ENCODE measurements at regions not wholly inside any gene's neighbourhood (a gene's known extent, or its start where the extent isn't known, plus 50 kb on each side); places are given as distances from the start of the nearest gene placed in this dataset.

DNA sequence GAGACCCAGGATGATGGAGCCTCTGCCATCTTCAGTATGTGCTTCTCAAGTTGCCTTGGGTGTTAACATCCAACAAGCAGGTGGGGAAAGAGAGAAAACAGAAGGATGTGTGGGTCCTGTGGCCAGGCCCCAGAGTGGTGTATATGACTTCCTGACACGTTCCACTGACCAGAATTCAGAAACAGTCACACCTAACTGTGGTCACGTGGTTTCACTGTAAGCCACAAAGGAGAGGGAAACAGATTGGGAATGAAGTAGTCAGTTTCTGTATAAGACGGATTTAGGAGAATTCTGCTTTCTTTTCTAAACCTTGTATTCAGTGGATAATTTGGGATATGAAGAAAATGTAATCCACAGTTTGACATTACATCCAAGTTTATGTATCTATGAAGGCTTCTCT, 454.1 kb upstream of the IL12A start:
- DNase-seq (ENCODE audit: insufficient read length): no peak
- TF ChIP-seq POLR2A (IDR thresholded peaks at IDR 0.05; ENCODE audit: low read depth, low read length) (no peak), POLR2AphosphoS5 (IDR thresholded peaks at IDR 0.05; ENCODE audit: low read depth, low read length) (no peak), TAF1 (IDR thresholded peaks at IDR 0.05; ENCODE audit: borderline replicate concordance, low read depth, low read length) (no peak)
- no peak for FAIRE-seq

DNA sequence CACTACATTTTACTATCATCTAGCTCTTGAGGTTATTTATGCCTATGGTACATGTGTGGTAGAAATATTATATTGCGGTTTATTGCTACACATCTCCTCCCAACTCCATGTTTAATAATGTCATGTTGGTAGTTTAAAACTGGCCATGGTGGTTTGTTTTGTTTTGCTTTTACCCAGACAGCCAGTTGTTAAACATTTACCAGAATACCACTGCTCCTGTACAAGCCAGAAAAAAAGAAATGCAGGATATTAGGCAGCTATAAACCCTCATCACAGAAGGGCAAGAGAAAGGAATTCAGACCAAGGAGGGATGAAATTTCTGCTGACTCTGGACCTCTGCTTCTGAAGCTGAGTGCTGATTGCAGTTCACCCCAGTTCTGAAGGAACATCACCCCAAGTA, 451.8 kb upstream of the IL12A start:
- DNase-seq (ENCODE audit: insufficient read length): no peak
- no peak for FAIRE-seq
- TF ChIP-seq POLR2A (IDR thresholded peaks at IDR 0.05; ENCODE audit: low read depth, low read length) (no peak), TAF1 (IDR thresholded peaks at IDR 0.05; ENCODE audit: borderline replicate concordance, low read depth, low read length) (no peak), POLR2AphosphoS5 (IDR thresholded peaks at IDR 0.05; ENCODE audit: low read depth, low read length) (no peak)

GRCh38 chr3:159538507-159538906, 450.1 kb upstream of the IL12A start:
- no peak for TF ChIP-seq POLR2A (IDR thresholded peaks at IDR 0.05; ENCODE audit: low read depth, low read length)
- no peak for TF ChIP-seq POLR2AphosphoS5 (IDR thresholded peaks at IDR 0.05; ENCODE audit: low read depth, low read length)
- no peak for TF ChIP-seq TAF1 (IDR thresholded peaks at IDR 0.05; ENCODE audit: borderline replicate concordance, low read depth, low read length)
- DNase-seq (ENCODE audit: insufficient read length) (no peak), FAIRE-seq (no peak)

DNA sequence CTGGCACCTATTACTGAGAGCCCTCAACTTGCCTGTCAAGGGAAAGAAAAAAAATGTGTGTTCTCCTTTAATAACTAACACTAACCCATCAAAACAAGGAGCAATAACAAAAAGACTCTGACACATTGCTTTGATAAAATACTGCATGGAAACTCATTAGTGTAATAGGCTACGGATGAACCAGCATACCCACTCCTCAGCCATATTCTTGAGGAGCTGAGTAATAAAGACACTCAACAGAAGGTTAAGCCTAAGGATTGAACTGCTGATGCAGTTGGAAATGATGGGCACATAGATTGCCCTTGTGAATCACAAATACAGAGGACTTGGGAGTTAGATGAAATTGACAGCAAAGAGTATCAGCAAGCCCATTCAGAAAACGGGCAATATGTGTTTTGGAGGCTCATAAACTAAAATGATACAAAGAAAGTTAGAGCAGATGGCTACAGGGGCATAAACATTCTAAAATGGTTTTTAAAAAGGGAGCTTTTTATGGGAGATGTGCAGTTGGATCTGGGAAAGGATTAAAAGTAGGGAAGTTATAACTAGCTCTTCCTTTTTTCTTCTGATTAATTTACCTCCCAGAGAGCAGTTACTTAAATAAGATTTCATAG, 447.6 kb upstream of the IL12A start:
- FAIRE-seq (no peak), DNase-seq (ENCODE audit: insufficient read length) (no peak)
- no peak for TF ChIP-seq TAF1 (IDR thresholded peaks at IDR 0.05; ENCODE audit: borderline replicate concordance, low read depth, low read length)
- no peak for TF ChIP-seq POLR2AphosphoS5 (IDR thresholded peaks at IDR 0.05; ENCODE audit: low read depth, low read length)
- TF ChIP-seq POLR2A (IDR thresholded peaks at IDR 0.05; ENCODE audit: low read depth, low read length): no peak

- DNase-seq (ENCODE audit: insufficient read length): no peak
- FAIRE-seq: no peak
- TF ChIP-seq POLR2AphosphoS5 (IDR thresholded peaks at IDR 0.05; ENCODE audit: low read depth, low read length): no peak
- TF ChIP-seq TAF1 (IDR thresholded peaks at IDR 0.05; ENCODE audit: borderline replicate concordance, low read depth, low read length): no peak
- TF ChIP-seq POLR2A (IDR thresholded peaks at IDR 0.05; ENCODE audit: low read depth, low read length): no peak
These were observed 439.8 kb upstream of the IL12A start for GRCh38 chr3:159548675-159549335.

DNA sequence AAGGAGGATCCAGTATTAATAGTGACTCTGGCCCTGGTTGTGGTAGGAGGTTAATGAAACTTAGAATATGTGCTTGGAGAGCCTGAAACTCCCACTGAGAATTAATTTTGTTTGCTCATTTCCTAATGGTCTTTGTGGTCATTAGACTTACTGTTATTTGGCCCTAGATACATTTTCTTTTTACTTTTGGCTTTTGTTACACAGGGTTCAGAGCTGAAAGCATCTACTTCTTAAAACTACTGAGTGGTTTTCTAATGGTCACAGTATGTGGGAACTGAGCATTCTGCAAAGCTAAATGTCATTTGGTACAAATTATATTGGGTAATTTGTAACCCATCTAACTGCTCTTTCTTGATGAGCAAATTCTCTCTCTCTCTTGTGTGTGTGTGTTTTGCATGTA, 433.4 kb upstream of the IL12A start:
- DNase-seq (ENCODE audit: insufficient read length): no peak
- no peak for FAIRE-seq
- TF ChIP-seq POLR2AphosphoS5 (IDR thresholded peaks at IDR 0.05; ENCODE audit: low read depth, low read length) (no peak), TAF1 (IDR thresholded peaks at IDR 0.05; ENCODE audit: borderline replicate concordance, low read depth, low read length) (no peak), POLR2A (IDR thresholded peaks at IDR 0.05; ENCODE audit: low read depth, low read length) (no peak)

- FAIRE-seq: no peak
- no peak for DNase-seq (ENCODE audit: insufficient read length)
- TF ChIP-seq TAF1 (IDR thresholded peaks at IDR 0.05; ENCODE audit: borderline replicate concordance, low read depth, low read length) (no peak), POLR2AphosphoS5 (IDR thresholded peaks at IDR 0.05; ENCODE audit: low read depth, low read length) (no peak), POLR2A (IDR thresholded peaks at IDR 0.05; ENCODE audit: low read depth, low read length) (no peak)
These were observed 428.9 kb upstream of the IL12A start for GRCh38 chr3:159559771-159560170.

GRCh38 chr3:159560214-159560979, 428.2 kb upstream of the IL12A start:
- DNase-seq (ENCODE audit: insufficient read length) (no peak), FAIRE-seq (no peak)
- no peak for TF ChIP-seq POLR2AphosphoS5 (IDR thresholded peaks at IDR 0.05; ENCODE audit: low read depth, low read length)
- TF ChIP-seq POLR2A (IDR thresholded peaks at IDR 0.05; ENCODE audit: low read depth, low read length): no peak
- TF ChIP-seq TAF1 (IDR thresholded peaks at IDR 0.05; ENCODE audit: borderline replicate concordance, low read depth, low read length): no peak

- no peak for TF ChIP-seq POLR2A (IDR thresholded peaks at IDR 0.05; ENCODE audit: low read depth, low read length)
- no peak for TF ChIP-seq POLR2AphosphoS5 (IDR thresholded peaks at IDR 0.05; ENCODE audit: low read depth, low read length)
- no peak for TF ChIP-seq TAF1 (IDR thresholded peaks at IDR 0.05; ENCODE audit: borderline replicate concordance, low read depth, low read length)
- FAIRE-seq (no peak), DNase-seq (ENCODE audit: insufficient read length) (no peak)
These were observed 423.3 kb upstream of the IL12A start for GRCh38 chr3:159565313-159565712.

DNA sequence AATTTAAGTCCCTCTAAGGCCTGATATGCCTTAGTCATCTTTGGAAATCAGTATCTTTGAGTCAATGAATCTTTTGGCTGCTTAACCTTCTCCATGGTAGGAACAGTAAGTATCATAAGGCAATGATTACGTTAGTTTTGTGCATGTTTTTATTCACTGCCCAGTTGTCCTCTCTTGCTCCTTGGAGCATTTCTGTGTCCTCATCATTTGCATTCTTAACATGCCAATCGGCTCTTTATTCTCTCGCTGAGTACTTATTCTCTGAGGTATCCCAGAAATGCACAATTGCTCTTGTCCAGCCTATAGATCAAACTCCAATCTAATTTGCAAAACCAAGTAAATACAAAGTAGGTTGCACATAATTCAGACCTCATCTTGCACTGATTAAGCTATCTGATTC, 405.0 kb upstream of the IL12A start:
- TF ChIP-seq TAF1 (IDR thresholded peaks at IDR 0.05; ENCODE audit: borderline replicate concordance, low read depth, low read length) (no peak), POLR2AphosphoS5 (IDR thresholded peaks at IDR 0.05; ENCODE audit: low read depth, low read length) (no peak), POLR2A (IDR thresholded peaks at IDR 0.05; ENCODE audit: low read depth, low read length) (no peak)
- no peak for DNase-seq (ENCODE audit: insufficient read length)
- no peak for FAIRE-seq

DNA sequence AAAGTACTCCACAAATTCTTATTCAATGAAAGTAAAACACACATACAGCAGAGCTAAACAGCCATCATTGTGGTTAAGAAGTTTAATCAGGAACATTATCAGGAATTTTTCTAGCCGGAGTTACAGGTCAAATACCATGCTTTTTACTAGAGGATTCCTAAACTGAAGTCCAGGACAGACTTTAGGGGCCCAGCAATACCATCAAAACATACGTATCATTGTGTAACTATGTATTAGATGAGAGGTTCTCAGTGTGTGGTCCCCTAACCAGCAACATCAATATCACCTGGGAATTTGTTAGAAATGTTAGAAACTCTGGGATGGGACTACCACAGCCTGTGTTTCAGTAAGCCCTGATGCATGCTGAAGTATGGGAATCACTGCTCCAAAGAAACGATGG, 404.2 kb upstream of the IL12A start:
- FAIRE-seq (no peak), DNase-seq (ENCODE audit: insufficient read length) (no peak)
- no peak for TF ChIP-seq POLR2AphosphoS5 (IDR thresholded peaks at IDR 0.05; ENCODE audit: low read depth, low read length)
- no peak for TF ChIP-seq POLR2A (IDR thresholded peaks at IDR 0.05; ENCODE audit: low read depth, low read length)
- TF ChIP-seq TAF1 (IDR thresholded peaks at IDR 0.05; ENCODE audit: borderline replicate concordance, low read depth, low read length): no peak

All from GM12892 (cell line).